Fibroblast of mammary gland (primary cell): ENCODE measurements at regions not wholly inside any gene's neighbourhood (a gene's known extent, or its start where the extent isn't known, plus 50 kb on each side); places are given as distances from the start of the nearest gene placed in this dataset.

Source experiments
- DNase-seq: peaks from one replicate; pipeline ENCODE4 v3.0.0-alpha.2; 2010; ENCODE audit warnings: low read depth
- H3K4me3 ChIP-seq: 2 replicates; pipeline ENCODE4 v1.5.1; 2011; ENCODE audit warnings: low read depth, mild to moderate bottlenecking, low read length, moderate library complexity; ENCODE audit not compliant: control insufficient read depth
- CTCF ChIP-seq: conservative IDR thresholded peaks from 2 replicates; pipeline ENCODE4 v1.5.1; 2011; ENCODE audit warnings: low read depth, low read length, inconsistent platforms; ENCODE audit not compliant: control insufficient read depth, insufficient read depth

GRCh38 chr15:96560246-96560895 lies 229.9 kb downstream of the NR2F2 start:
- DNase-seq, result peak; percentile 26

GRCh38 chr15:96561593-96561992 lies 231.1 kb downstream of the NR2F2 start:
- no peak overlapping the region for H3K4me3 ChIP-seq
- DNase-seq, result no peak
- no peak for TF ChIP-seq CTCF

More at GRCh38 chr15:96560246-96560895, 229.9 kb downstream of the NR2F2 start:
- no peak overlapping the region for H3K4me3 ChIP-seq
- TF ChIP-seq CTCF, result no peak

GRCh38 chr15:96564546-96564945 lies 234.0 kb downstream of the NR2F2 start:
- TF ChIP-seq CTCF, result no peak
- H3K4me3 ChIP-seq, result no peak overlapping the region
- peak; percentile 18 for DNase-seq

- H3K4me3 ChIP-seq, result no peak overlapping the region
- peak; percentile 9 for DNase-seq
- TF ChIP-seq CTCF, result no peak
Measured at GRCh38 chr15:96565266-96565665, 234.8 kb downstream of the NR2F2 start.

GRCh38 chr15:96574782-96575181 lies 244.3 kb downstream of the NR2F2 start:
- DNase-seq, result no peak
- no peak for TF ChIP-seq CTCF

GRCh38 chr15:96576596-96576995 lies 246.1 kb downstream of the NR2F2 start:
- DNase-seq, result no peak
- no peak for TF ChIP-seq CTCF
- no peak overlapping the region for H3K4me3 ChIP-seq

More at GRCh38 chr15:96574782-96575181, 244.3 kb downstream of the NR2F2 start:
- H3K4me3 ChIP-seq, result no peak overlapping the region
